Endothelial cell (in vitro differentiated cells): ENCODE measurements at regions not wholly inside any gene's neighbourhood (a gene's known extent, or its start where the extent isn't known, plus 50 kb on each side); places are given as distances from the start of the nearest gene placed in this dataset.

Experiments used
- DNase-seq: peaks from one replicate; pipeline ENCODE4 v3.0.0; 2021; ENCODE audit warnings: low spot score
- H3K27ac Mint-ChIP-seq: one replicate; pipeline ENCODE4 v1.8.0; 2021; ENCODE audit warnings: mixed read lengths, inconsistent platforms; ENCODE audit not compliant: unreplicated experiment
- H3K27me3 Mint-ChIP-seq: one replicate; pipeline ENCODE4 v1.8.0; 2021; ENCODE audit warnings: mild to moderate bottlenecking, moderate library complexity, mixed read lengths, inconsistent platforms; ENCODE audit not compliant: unreplicated experiment
- H3K36me3 Mint-ChIP-seq: one replicate; pipeline ENCODE4 v1.8.0; 2021; ENCODE audit warnings: mild to moderate bottlenecking, low read depth, mixed read lengths, inconsistent platforms; ENCODE audit not compliant: unreplicated experiment
- H3K4me1 Mint-ChIP-seq: one replicate; pipeline ENCODE4 v1.8.0; 2021; ENCODE audit warnings: mild to moderate bottlenecking, mixed read lengths, inconsistent platforms; ENCODE audit not compliant: unreplicated experiment
- H3K4me3 Mint-ChIP-seq: one replicate; pipeline ENCODE4 v1.8.0; 2021; ENCODE audit warnings: mild to moderate bottlenecking, mixed read lengths, inconsistent platforms; ENCODE audit not compliant: unreplicated experiment
- H3K9me3 Mint-ChIP-seq: one replicate; pipeline ENCODE4 v1.8.0; 2021; ENCODE audit warnings: mixed read lengths, inconsistent platforms; ENCODE audit not compliant: unreplicated experiment
- TF ChIP-seq, protein P1 (sequence below): fragments of 200-600 bp; sonication (generic); IDR thresholded peaks from one replicate; pipeline ENCODE4 v1.5.0; 2021; ENCODE audit warnings: antibody characterized with exemption; ENCODE audit not compliant: unreplicated experiment

DNA sequence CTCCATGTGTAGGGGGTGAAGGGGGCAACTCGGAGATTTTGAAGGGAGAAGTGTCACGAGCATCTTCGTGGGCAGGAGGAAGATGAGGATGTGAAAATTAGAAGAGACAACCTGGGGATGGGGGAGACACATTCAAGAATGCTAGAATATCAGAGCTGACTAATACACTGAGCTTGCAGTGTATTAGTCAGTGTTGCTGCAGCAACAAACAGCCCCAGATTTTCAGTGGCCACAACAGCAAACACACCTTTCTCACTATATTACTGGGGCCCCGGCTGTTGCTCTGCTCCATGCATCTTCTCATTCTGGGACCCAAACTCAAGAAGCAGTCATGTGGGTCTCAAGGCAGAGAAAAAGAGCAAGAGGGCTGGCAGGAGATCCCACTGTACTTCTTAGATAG lies 74.8 kb upstream of the SIM2 start:
- H3K4me1 Mint-ChIP-seq: no peaks in the 10 kb centered on the region
- TF ChIP-seq, protein P1, sequence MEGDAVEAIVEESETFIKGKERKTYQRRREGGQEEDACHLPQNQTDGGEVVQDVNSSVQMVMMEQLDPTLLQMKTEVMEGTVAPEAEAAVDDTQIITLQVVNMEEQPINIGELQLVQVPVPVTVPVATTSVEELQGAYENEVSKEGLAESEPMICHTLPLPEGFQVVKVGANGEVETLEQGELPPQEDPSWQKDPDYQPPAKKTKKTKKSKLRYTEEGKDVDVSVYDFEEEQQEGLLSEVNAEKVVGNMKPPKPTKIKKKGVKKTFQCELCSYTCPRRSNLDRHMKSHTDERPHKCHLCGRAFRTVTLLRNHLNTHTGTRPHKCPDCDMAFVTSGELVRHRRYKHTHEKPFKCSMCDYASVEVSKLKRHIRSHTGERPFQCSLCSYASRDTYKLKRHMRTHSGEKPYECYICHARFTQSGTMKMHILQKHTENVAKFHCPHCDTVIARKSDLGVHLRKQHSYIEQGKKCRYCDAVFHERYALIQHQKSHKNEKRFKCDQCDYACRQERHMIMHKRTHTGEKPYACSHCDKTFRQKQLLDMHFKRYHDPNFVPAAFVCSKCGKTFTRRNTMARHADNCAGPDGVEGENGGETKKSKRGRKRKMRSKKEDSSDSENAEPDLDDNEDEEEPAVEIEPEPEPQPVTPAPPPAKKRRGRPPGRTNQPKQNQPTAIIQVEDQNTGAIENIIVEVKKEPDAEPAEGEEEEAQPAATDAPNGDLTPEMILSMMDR: no peak
- no peak overlapping the region for H3K27ac Mint-ChIP-seq
- H3K9me3 Mint-ChIP-seq: no peaks in the 10 kb centered on the region
- H3K36me3 Mint-ChIP-seq: no peaks in the 10 kb centered on the region
- H3K27me3 Mint-ChIP-seq: peaks cover 3% of the 10 kb centered on the region
- DNase-seq: no peak
- no peak overlapping the region for H3K4me3 Mint-ChIP-seq

DNA sequence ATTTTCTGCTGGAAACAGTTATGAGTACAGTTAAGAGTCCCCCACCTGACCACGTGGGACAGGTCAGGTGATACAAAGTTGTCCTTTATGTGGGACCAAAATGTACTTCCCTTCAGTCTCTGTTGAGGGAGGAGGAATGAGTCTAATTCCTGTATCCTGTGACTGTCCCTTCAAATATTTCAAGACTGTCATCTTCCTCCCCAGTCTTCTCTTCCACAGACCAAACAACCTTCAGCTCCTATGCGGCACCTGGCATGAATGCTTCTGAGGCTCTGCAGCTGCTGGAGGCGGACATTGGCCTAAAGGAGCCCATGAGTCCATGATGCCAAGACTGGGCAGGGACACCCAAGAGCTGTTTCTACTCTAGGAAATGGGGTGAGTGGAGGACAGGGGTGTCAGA lies 72.1 kb upstream of the SIM2 start:
- no peak overlapping the region for H3K27ac Mint-ChIP-seq
- no peak overlapping the region for H3K4me3 Mint-ChIP-seq
- no peaks in the 10 kb centered on the region for H3K4me1 Mint-ChIP-seq
- peaks cover 1% of the 10 kb centered on the region for H3K27me3 Mint-ChIP-seq
- no peak for DNase-seq
- TF ChIP-seq, protein P1: no peak
- no peaks in the 10 kb centered on the region for H3K9me3 Mint-ChIP-seq
- H3K36me3 Mint-ChIP-seq: no peaks in the 10 kb centered on the region

DNA sequence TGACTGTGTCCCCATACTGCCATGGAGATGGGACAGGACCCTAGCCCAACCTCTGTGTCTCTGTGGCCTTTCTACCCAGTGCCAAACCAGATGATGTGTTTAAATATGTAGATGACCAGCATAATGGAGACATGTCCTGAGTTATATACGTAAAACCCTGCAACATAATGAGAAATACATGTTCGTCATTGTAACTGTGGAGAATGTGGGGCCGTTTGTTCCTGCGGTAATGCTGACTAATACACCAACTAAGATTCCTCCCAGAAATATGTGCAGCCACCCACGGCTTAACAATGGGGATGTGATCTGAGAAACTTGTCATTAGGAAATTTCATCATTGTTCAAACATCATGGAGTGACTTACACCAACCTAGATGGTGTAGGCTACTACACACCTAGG lies 71.7 kb upstream of the SIM2 start:
- H3K9me3 Mint-ChIP-seq: no peaks in the 10 kb centered on the region
- TF ChIP-seq, protein P1: no peak
- peaks cover 1% of the 10 kb centered on the region for H3K27me3 Mint-ChIP-seq
- no peaks in the 10 kb centered on the region for H3K36me3 Mint-ChIP-seq
- H3K4me3 Mint-ChIP-seq: no peak overlapping the region
- H3K4me1 Mint-ChIP-seq: no peaks in the 10 kb centered on the region
- no peak for DNase-seq
- no peak overlapping the region for H3K27ac Mint-ChIP-seq

DNA sequence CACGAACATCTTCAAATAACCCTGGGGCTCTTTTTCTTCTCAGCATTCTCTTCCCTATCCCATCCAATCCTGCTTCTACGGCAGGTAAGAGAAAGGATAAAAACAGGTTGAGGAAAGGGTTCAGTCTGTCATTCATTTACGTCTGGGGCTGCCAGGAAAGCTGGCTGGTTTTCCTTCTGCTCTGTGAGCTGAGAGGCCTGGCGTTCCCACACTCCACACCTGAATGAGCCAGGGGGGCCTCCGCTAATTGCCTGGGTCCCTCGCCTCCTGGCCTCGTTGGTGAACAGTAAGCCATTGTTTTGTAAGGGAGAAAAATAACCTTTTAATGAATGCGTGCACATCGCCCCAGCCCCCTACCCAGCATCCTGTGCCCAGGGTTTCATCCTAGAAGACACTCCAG lies 70.8 kb upstream of the SIM2 start:
- H3K27me3 Mint-ChIP-seq: peaks cover 1% of the 10 kb centered on the region
- no peak overlapping the region for H3K4me3 Mint-ChIP-seq
- no peak for DNase-seq
- no peaks in the 10 kb centered on the region for H3K9me3 Mint-ChIP-seq
- TF ChIP-seq, protein P1: no peak
- H3K36me3 Mint-ChIP-seq: no peaks in the 10 kb centered on the region
- no peak overlapping the region for H3K27ac Mint-ChIP-seq
- peaks cover under 1% of the 10 kb centered on the region for H3K4me1 Mint-ChIP-seq

DNA sequence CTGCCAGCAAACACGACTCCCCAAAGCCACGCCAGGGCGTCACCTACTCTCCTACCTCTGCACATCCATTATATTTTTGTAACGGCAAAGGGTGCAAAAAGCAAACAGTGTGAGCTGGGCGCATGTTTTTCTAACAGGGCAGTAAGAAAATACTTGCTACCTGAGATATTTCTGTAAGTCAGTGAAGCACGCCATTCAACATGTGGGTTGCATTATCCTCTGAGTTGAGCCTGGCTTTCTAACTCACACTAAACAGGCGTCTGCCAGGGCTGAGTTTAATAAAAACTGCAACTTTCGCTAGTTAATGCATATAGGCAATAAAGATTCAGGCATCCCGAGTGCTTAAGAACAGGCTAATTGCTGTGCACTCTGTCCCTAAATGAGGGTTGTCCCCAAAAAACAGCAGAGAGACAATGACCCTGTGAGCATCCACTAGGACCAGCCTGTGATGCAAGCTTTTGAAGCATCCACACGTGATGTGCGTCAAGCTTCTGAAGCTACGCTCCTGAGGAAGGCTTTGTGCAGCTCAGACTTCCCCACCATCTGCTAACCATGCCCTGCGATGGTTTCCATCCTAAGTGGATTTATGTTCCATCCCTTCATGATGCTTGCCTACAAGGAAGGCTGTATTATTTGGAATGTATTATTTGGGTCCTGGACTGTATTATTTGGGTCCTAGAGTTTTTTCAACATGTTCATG lies 70.0 kb upstream of the SIM2 start:
- TF ChIP-seq, protein P1: no peak
- Mint-ChIP-seq H3K27me3 (peaks cover 6% of the 10 kb centered on the region), H3K36me3 (no peaks in the 10 kb centered on the region)

More for the DNA sequence above, 70.0 kb upstream of the SIM2 start:
- DNase-seq: no peak
- H3K4me3 Mint-ChIP-seq: no peak overlapping the region
- no peak overlapping the region for H3K27ac Mint-ChIP-seq
- H3K4me1 Mint-ChIP-seq: peaks cover 8% of the 10 kb centered on the region
- no peaks in the 10 kb centered on the region for H3K9me3 Mint-ChIP-seq
